ENCODE measurements at regions not wholly inside any gene's neighbourhood (a gene's known extent, or its start where the extent isn't known, plus 50 kb on each side); places are given as distances from the start of the nearest gene placed in this dataset.
"Not testable (repeated sequence)": the region's sequence is repeated elsewhere in the genome, so short reads cannot be mapped to it uniquely, and the experiment has no call there.

DNA sequence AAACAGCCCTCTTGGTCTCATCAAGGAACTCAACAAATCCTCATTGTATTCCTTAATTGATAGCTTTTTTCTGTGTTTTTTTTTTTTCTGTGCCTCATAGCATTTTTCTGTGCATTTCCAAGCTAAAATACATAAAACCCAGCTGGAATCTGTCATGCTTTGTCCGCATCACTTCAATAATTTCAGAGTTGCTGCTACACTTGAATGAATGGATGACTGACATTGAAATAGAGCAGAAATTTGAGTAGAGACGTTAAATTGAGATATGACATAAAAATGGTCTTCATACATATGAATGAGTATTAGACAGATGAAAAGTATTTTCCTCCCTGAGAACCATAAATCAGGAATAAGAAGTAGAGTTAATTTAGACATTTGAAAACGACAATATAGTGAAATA lies 593.2 kb downstream of the TMA16 start:
- no peak for DNase-seq (ENCODE audit: low read depth in 2 of 2)

DNA sequence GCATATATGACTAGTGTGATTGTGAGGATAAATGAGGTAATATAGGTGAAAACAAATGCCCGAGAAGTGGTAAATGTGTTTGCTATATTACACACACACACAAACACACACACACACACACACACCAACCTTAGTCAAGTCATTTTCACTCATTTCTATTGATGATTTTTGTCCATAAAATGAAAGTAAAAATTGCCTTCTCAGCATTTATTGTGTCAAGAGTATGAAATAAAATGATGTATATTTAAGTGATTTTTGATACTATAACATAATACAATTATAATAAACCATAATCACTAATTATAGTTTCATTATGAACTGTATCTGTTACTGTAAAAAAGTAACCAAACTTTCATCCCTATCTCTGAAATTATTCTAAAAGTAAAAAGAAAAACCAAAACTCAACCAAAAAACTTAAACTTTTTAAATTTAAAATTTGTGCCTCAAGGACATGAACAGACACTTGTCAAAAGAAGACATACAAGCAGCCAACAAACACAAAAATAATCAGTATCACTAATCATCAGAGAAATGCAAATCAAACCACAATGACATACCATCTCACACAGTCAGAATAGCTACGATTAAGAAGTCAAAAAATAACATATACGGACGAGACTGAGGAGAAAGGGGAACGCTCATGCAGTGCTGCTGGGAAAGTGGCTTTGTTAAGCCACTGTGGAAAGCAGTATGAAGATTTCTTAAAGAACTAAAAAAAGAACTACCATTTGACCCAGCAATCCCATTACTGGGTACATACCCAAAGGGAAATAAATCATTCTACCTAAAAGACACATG lies 601.0 kb downstream of the TMA16 start:
- no peak for DNase-seq (ENCODE audit: low read depth in 2 of 2)

DNA sequence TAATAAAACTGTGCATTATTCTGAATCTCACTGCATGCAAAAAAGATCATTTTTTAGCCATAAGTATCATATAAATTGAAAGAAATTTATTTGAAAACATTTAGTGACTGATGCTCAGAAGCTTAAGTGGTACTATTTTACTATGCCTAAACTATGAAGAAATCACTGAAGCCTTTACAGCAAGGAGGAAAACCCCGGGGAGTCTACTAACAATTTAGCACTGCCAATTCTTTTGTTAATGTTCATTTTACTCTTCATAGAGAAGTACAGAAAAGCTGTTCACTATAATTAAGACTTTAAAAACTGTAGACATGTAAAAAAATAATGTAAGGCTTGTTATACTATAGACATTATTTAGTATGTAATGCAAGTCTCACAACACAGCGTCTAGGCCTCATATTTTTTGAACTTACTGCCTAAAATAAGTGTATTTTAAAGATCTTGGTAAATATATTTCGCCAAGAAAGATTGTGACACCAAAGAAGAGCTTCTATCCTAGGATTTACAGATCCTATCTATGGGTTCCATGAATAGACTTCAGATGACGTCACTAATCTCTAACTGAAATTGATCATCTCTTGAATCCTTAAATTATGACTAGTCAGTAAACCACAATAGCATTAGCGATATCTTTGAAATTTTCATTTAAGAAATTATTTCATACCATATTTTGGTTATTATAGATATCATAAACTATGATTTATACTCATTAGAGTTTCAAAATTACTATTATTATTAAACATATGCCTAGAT lies 602.5 kb downstream of the TMA16 start:
- no peak for DNase-seq (ENCODE audit: low read depth in 2 of 2)

DNA sequence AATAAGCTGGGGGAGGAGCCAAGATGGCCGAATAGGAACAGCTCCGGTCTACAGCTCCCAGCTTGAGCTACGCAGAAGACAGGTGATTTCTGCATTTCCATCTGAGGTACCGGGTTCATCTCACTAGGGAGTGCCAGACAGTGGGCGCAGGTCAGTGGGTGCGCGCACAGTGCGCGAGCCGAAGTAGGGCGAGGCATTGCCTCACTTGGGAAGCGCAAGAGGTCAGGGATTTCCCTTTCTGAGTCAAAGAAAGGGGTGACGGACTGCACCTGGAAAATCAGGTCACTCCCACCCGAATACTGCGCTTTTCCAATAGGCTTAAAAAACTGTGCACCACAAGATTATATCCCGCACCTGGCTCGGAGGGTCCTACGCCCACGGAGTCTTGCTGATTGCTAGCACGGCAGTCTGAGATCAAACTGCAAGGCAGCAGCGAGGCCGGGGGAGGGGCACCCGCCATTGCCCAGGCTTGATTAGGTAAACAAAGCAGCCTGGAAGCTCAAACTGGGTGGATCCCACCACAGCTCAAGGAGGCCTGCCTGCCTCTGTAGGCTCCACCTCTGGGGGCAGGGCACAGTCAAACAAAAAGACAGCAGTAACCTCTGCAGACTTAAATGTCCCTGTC lies 606.4 kb downstream of the TMA16 start:
- not testable (repeated sequence) for DNase-seq (ENCODE audit: low read depth in 2 of 2)

DNA sequence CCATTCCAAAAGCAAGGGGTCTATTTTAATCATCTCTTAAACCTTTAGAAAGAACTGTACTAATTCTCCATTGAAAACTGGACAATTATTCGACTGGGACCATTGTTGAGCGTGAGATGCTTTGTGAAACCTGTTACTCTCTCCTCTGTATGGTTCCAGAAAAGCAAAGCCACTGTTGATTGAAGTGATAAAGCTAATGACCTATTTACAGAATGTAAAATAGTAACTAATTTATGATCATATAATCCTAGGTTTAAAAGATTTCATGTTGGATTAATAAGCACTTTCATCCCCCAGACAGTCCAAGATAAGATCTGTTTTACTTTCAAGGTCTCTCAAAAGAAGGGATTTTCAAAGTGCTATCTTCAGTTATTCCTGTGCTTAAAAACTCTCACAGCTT lies 614.5 kb downstream of the TMA16 start:
- no peak for DNase-seq (ENCODE audit: low read depth in 2 of 2)

DNA sequence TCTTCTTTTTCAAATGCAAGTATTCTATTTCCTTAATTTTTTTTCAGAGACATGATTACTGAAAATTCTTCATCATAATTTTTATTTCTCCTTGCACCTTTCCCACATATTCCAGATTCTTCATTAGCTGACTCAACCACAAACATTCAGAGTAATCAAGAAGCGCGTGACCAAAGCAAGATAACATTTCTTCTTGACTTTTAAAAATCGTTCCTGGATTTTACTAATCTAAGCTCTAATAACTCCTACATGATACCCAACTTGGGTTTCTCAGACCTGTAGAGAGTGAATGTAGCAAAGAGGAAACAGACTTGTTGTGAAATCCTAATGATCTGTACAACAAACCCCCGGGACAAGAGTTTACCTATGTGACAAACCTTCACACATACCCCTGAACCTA lies 615.0 kb downstream of the TMA16 start:
- DNase-seq (ENCODE audit: low read depth in 2 of 2), result no peak

DNA sequence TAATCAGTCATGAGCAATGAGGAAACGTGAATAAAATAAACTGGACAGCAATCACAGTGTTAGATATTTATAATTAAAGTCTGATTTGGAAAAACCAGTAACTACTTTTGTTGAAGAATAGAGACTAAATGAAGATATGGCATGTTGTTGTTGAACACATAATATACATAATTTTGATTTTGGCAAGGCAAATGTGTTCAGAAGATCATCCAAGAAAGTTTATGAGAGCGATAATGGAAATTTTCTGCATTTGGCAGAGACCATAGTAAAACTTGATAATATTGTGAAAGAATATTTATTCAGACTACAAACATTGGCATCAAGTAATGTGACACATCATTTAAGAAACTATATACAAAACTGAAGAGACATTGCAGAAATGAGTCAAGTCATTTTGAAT lies 620.7 kb downstream of the TMA16 start:
- no peak for DNase-seq (ENCODE audit: low read depth in 2 of 2)

DNA sequence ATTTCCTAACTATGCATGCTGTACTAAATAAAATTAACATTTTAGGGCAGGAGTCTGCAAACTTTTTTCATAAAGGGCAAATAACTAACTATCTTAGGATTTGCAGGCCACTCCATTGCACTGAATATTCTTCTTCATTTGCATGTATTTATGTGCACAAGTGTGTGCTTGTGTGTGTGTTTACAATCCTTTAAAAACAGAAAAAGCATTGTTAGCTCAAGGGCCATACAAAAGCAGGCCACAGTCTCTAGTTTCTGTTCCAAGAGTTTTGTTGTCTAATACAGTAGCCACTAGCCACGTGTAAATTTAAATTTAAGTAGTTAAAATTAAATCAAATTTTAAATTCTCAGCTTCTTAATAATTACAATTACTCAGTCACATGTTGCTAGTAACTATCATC lies 621.8 kb downstream of the TMA16 start:
- DNase-seq (ENCODE audit: low read depth in 2 of 2), result no peak

DNA sequence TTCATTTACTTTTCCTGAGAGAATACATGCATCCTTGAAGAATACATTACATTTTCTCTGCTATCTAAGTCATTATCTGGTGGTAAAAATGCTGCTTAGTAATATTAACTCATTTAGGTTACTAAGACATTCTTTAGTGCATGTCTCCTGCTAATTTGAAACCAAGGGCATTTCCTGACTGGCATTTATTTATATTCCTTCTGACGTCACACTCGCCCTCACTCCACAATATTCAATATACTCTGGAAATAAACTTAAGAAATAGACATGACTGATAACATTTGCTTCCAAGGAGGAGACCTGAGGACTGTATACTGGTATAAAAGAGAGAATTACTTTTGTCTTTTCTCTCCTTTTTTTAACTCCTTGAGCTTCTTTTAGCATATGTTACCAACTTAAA lies 619.5 kb upstream of the SMIM31 start:
- DNase-seq (ENCODE audit: low read depth in 2 of 2), result no peak

DNA sequence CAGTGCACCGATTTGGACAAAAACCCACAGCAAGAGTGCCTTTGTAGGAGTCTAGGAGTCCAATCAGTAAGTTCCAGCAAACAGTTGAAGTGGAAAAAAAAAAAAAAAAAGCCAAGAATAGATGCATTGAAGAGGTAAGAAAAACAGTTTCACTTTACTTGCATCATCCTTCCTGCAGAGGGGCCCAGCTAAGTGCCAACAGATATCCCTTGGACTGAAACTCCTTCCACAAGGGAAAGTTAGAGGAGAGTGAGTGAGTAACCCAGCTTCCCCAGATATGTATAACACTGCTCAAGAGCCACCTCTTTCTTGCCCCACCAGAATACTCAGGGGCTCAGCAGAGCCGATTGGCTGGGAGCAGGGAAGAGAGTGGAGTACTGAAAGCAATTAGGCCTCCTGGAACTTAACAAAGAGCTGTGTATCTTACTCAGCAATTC lies 617.7 kb upstream of the SMIM31 start:
- DNase-seq (ENCODE audit: low read depth in 2 of 2), result no peak

DNA sequence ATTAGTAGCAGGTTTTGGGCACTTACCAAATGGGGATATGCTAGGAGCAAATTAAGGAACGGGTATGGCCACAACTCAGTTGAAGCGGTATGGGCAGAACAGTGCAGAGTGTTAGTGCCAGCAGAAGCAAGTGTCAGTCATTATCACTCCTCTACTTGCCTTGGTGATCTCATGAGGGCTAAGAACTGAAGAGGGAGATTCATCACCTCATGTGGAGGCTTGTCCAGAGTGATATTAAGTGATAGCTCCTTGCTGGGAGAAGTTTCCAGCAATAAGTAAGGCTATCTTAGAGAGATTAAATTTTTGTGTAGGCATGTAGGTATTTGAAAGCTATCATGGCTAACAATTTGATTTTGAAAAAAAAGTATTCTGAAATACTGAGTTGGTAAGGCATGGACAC lies 615.4 kb upstream of the SMIM31 start:
- DNase-seq (ENCODE audit: low read depth in 2 of 2), result no peak

DNA sequence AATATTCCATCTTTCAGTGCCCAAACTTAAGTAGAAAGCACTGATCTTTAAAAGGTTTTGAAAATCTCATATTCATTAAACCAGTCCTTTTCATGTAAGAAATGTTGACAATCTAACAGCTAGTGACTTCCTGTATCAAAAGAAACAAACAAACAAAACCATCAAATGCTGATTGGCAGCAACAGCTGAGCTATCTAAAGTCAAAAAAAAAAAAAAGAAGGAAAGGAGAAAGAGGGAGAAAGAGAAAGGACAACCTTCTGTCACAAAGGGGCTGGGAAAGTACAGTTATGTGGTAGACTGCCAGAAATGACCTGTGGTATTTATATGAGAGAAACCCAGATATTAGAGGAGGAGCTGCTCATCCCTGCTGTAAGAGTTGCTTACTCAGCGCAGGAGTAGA lies 614.6 kb upstream of the SMIM31 start:
- no peak for DNase-seq (ENCODE audit: low read depth in 2 of 2)

DNA sequence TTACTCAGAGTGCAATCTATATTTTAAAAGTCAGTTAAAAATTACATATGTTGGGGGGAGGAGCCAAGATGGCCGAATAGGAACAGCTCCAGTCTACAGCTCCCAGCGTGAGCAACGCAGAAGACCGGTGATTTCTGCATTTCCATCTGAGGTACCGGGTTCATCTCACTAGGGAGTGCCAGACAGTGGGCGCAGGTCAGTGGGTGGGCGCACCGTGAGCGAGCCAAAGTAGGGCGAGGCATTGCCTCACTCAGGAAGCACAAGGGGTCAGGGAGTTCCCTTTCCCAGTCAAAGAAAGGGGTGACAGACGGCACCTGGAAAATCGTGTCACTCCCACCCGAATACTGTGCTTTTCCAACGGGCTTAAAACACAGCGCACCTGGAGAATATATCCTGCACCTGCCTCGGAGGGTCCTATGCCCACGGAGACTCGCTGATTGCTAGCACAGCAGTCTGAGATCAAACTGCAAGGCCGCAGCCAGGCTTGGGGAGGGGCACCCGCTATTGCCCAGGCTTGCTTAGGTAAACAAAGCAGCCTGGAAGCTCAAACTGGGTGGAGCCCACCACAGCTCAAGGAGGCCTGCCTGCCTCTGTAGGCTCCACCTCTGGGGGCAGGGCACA lies 612.1 kb upstream of the SMIM31 start:
- not testable (repeated sequence) for DNase-seq (ENCODE audit: low read depth in 2 of 2)

DNA sequence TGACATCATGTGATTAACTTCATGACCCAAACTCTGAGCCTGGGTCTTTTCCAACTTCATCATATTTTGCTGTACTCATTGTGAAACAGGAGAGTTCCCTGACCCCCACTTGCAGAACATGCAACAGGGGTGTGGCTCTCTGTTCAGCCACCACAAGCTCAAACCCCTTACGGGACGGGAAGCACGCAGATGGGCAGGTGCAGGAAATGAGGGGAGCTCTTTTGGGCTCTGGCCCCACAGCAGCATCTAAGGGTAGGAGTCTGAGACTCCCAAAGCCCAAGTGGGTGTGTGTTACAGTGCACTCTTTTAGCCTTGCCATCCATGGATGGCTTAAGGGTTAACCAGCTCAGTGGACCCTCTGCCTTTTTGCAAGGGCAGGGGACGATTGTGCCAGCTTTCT lies 599.5 kb upstream of the SMIM31 start:
- no peak for DNase-seq (ENCODE audit: low read depth in 2 of 2)

DNA sequence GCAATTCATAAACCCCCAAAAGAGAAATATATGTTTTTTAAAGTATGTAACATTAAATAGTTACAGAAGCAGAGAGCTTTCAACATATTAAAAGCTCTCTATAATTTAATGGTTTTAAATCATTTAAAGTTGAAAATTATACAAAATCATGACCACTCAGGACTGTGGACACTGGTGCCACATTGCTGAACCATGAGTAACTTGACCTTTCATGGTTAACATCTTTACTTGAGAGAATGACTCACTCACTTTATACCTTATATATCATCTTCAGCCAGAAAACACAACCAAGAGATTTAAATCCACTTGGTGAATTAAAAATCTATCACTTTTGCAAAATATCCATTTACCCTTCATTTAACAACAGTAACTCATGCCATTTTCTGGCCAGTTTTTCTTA lies 584.3 kb upstream of the SMIM31 start:
- no peak for DNase-seq (ENCODE audit: low read depth in 2 of 2)

DNA sequence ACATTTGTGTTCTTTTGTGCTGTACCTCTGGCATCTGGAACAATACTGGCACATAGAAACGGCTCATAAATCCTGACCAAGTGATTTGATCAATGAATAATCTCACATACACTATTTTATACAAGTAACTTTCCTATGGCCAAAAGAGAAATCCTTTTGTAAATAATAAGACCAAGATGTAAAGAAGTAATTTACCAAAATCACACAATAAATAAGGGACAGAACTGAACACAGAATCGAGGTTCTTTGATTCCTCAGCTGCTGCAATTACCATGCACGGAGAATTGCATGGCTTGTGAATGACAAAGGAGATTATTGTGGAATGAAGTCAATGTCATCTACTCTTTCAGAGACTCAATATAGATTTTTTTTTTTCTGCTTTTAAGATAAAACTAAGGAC lies 576.8 kb upstream of the SMIM31 start:
- DNase-seq (ENCODE audit: low read depth in 2 of 2), result no peak

DNA sequence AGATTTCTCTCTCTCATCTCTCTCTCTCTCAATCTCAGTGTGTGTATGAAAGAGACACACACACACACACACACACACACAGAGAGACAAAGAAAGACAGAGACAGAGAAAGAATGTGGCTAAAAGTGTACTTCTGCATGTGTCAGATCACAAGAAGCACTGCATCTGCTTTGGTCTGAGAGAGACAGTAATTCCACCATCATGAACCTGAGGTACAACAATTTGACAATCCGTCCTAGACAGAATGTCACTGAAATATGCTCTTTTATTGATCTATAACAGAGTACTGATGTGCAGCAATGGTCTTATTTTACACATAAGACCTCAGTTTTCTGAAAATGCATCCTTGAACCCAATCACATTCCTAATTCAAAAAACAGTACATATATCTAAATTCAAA lies 576.2 kb upstream of the SMIM31 start:
- DNase-seq (ENCODE audit: low read depth in 2 of 2), result no peak

DNA sequence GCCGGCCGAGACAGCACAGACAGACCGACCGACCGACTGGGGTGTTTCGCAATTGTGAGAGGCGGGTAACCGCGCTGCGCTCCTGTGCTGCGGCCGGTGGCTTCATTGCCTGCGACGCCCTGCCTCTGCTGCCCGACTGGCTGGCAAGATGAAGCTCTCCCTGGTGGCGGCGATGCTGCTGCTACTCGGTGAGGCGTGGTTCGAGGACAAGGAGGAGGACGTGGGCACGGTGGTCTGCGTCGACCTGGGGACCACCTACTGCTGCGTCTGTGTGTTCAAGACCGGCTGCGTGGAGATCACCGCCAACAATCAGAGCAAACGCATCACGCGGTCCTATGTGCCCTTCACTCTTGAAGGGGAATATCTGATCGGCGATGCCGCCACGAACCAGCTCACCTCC lies 565.7 kb upstream of the SMIM31 start:
- DNase-seq (ENCODE audit: low read depth in 2 of 2), result no peak

DNA sequence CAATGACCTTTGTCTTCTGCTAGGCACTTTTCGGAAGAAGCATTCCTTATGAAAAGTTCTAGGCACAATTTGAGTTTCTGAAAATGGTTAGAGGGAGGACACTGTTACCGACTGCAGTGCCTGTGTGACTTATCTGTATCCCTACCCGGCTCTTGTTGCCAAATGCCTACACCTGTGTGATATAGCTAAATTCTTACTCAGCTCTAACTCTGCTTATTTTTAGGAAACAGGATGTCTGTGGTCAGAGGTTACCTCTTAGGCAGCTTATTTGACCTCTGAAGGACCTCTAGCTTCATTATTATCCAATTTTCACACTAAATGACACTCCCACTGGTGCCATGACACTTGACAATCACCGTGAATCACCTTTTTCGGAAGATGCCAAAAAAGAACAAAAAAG lies 561.1 kb upstream of the SMIM31 start:
- DNase-seq (ENCODE audit: low read depth in 2 of 2), result no peak

DNA sequence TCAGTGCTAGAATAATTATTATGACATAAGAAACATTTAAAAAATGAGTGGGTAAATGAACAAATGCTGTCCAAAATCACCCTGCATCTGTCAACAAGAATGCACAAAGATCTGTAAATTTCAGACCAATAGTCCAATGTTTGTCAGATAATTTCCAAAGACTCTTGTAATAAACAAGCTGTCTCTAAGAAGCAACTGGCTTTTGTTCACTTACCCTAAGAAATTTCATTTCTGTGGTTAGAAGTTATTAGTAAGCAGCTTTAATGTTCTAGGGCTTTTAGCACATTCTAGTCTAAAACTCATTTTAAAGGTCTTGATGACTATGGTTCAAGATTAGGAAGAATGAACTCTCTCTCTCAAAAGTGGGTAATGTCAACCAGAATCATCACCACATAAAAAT lies 560.3 kb upstream of the SMIM31 start:
- no peak for DNase-seq (ENCODE audit: low read depth in 2 of 2)

DNA sequence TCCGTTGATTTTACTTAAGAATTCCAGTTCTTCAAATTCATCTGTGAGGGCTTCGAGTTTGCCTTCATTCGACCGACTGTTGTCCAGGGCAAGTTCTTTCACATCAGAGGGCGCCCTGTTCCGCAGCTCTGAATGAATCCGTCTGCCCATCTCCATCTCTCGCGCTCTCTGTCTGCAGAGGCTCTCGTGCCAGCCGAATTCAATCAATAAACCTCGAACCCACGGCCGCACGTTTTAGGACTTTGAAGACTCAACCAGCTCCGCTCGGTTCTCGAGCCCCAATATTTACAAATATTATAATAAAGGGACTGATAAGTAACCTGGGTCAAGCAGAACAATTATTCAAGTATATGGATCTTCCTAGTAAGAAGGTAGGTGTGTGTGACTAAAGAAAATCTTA lies 556.4 kb upstream of the SMIM31 start:
- DNase-seq (ENCODE audit: low read depth in 2 of 2), result no peak

DNA sequence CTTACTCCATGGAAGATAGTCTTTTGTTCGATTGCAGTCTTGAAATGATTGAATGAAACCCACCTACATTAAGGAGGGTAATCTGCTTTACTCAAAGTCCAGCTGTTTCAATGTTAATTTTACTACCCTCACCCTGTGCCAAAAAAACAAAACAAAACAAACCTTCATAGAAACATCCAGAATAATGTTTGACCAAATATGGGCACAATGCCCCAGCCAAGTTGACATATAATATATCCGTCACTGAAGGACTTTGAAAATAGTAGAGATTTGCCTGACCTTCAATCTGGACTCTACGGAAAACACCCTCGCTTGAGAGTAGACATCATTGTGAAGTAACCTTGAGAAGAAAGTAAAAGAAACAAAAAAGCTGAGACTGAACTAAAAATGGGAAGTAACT lies 550.5 kb upstream of the SMIM31 start:
- DNase-seq (ENCODE audit: low read depth in 2 of 2), result peak in 1 of 2 donors; percentile 69

Measured in lung microvascular endothelial cell (primary cell).